T-helper 1 cell (primary cell): ENCODE measurements at regions not wholly inside any gene's neighbourhood (a gene's known extent, or its start where the extent isn't known, plus 50 kb on each side); places are given as distances from the start of the nearest gene placed in this dataset.

Experiments used
- DNase-seq, 5 donors: peaks; one replicate each; pipeline ENCODE4 v3.0.0-alpha.2; 2012 to 2020

- no peak for DNase-seq
Observed at GRCh38 chr14:48974994-48975393, 611.2 kb downstream of the RPS29 start.

- no peak for DNase-seq
Observed at GRCh38 chr14:48973151-48973550, 613.0 kb downstream of the RPS29 start.

- DNase-seq: no peak
Observed at GRCh38 chr14:48970943-48971342, 615.2 kb downstream of the RPS29 start.

GRCh38 chr14:48967419-48967818 is 618.8 kb downstream of the RPS29 start:
- no peak for DNase-seq

- no peak for DNase-seq
Observed at GRCh38 chr14:48963231-48963790, 622.9 kb downstream of the RPS29 start.

GRCh38 chr14:48957486-48957885 is 628.7 kb downstream of the RPS29 start:
- no peak for DNase-seq

- DNase-seq: no peak
Observed at GRCh38 chr14:48955857-48956256, 630.3 kb downstream of the RPS29 start.

- DNase-seq: no peak
Observed at GRCh38 chr14:48954446-48954845, 631.7 kb downstream of the RPS29 start.

- no peak for DNase-seq
Observed at GRCh38 chr14:48944809-48945208, 641.4 kb downstream of the RPS29 start.

- no peak for DNase-seq
Observed at GRCh38 chr14:48943913-48944312, 642.3 kb downstream of the RPS29 start.

GRCh38 chr14:48937541-48938195 is 648.5 kb downstream of the RPS29 start:
- DNase-seq: no peak

- DNase-seq: no peak
Observed at GRCh38 chr14:48936849-48937248, 649.3 kb downstream of the RPS29 start.

- no peak for DNase-seq
Observed at GRCh38 chr14:48936362-48936761, 649.8 kb downstream of the RPS29 start.

GRCh38 chr14:48925184-48925583 is 661.0 kb downstream of the RPS29 start:
- DNase-seq: no peak

GRCh38 chr14:48914921-48915320 is 671.3 kb downstream of the RPS29 start:
- no peak for DNase-seq

GRCh38 chr14:48914382-48914781 is 671.8 kb downstream of the RPS29 start:
- no peak for DNase-seq

- DNase-seq: no peak
Observed at GRCh38 chr14:48900565-48900964, 685.6 kb downstream of the RPS29 start.

- DNase-seq: no peak
Observed at GRCh38 chr14:48890333-48890732, 695.8 kb downstream of the RPS29 start.

- DNase-seq: no peak
Observed at GRCh38 chr14:48876806-48877340, 709.3 kb downstream of the RPS29 start.

GRCh38 chr14:48874711-48875110 is 711.5 kb downstream of the RPS29 start:
- no peak for DNase-seq

- DNase-seq: no peak
Observed at GRCh38 chr14:48857366-48857765, 728.8 kb downstream of the RPS29 start.

- DNase-seq: no peak
Observed at GRCh38 chr14:48853159-48853558, 733.0 kb downstream of the RPS29 start.

- no peak for DNase-seq
Observed at GRCh38 chr14:48849741-48850322, 736.3 kb downstream of the RPS29 start.

- DNase-seq: no peak
Observed at GRCh38 chr14:48842785-48843184, 743.4 kb downstream of the RPS29 start.
